SK-N-SH (cell line): ENCODE measurements at regions not wholly inside any gene's neighbourhood (a gene's known extent, or its start where the extent isn't known, plus 50 kb on each side); places are given as distances from the start of the nearest gene placed in this dataset.

Source experiments
- CTCF ChIA-PET: fragments of 300-600, 350-600 bp; formaldehyde crosslinking; extraction: SDS; loops from one replicate; lab custom pipeline; 2021; lab: Yijun Ruan, JAX
- POLR2A ChIA-PET: fragments of 350-600 bp; sonication (Branson Sonifier 250); formaldehyde crosslinking; extraction: SDS; loops from one replicate; lab custom pipeline; 2020; ENCODE audit warnings: antibody characterized with exemption, inconsistent platforms; lab: Yijun Ruan, JAX
- DNase-seq: peaks from one replicate; pipeline ENCODE4 v3.0.0; 2012
- H2AFZ ChIP-seq: fragments of 200-600 bp; sonication (generic); 2 replicates; pipeline ENCODE4 v1.8.1; 2016; ENCODE audit warnings: antibody characterized with exemption, mild to moderate bottlenecking, low read depth
- H3F3A ChIP-seq: fragments of 200-600 bp; sonication (generic); replicated peaks from 2 replicates; pipeline ENCODE3; 2016; ENCODE audit warnings: antibody characterized with exemption, mild to moderate bottlenecking; ENCODE audit not compliant: insufficient read depth
- H3K27ac ChIP-seq, 2 experiments: fragments of 200-500 bp in 1 of 2; fragments of 200-600 bp in 1 of 2; sonication (Bioruptor generic) in 1 of 2; sonication (generic), shearing (Covaris generic) in 1 of 2; 2 replicates each; pipeline versions ENCODE4 v1.5.1 to v1.6.1; 2014 to 2016; ENCODE audit warnings: low read depth in 2 of 2, inconsistent platforms in 1 of 2, low read length in 1 of 2, mild to moderate bottlenecking in 1 of 2, mixed read lengths in 1 of 2
- H3K27me3 ChIP-seq: fragments of 200-600 bp; sonication (generic), shearing (Covaris generic); 2 replicates; pipeline ENCODE4 v1.6.1; 2016; ENCODE audit warnings: mixed run types; ENCODE audit not compliant: insufficient read depth
- H3K36me3 ChIP-seq, 2 experiments: fragments of 200-500 bp in 1 of 2; fragments of 200-600 bp in 1 of 2; sonication (Bioruptor generic) in 1 of 2; sonication (generic) in 1 of 2; replicated peaks in 1 of 2; 2 replicates each; pipeline versions ENCODE3 to v1.5.1; 2014 to 2016; ENCODE audit warnings: low read length in 1 of 2, mild to moderate bottlenecking in 1 of 2; ENCODE audit not compliant: insufficient read depth in 2 of 2, control insufficient read depth in 1 of 2
- H3K4me1 ChIP-seq, 2 experiments: fragments of 200-500 bp in 1 of 2; fragments of 200-600 bp in 1 of 2; sonication (Bioruptor generic) in 1 of 2; sonication (generic), shearing (Covaris generic) in 1 of 2; 2 replicates each; pipeline versions ENCODE4 v1.5.1 to v1.6.1; 2014 to 2016; ENCODE audit warnings: low read depth in 1 of 2, low read length in 1 of 2, mixed run types in 1 of 2; ENCODE audit not compliant: insufficient read depth in 2 of 2, control insufficient read depth in 1 of 2
- H3K4me2 ChIP-seq: fragments of 200-600 bp; sonication (generic), shearing (Covaris generic); 2 replicates; pipeline ENCODE4 v1.6.1; 2017; ENCODE audit warnings: mixed run types
- H3K4me3 ChIP-seq, 2 experiments: fragments of 200-500 bp in 1 of 2; fragments of 200-600 bp in 1 of 2; sonication (Bioruptor generic) in 1 of 2; sonication (generic), shearing (Covaris generic) in 1 of 2; 2 replicates each; pipeline versions ENCODE4 v1.5.1 to v1.8.1; 2014 to 2016; ENCODE audit warnings: low read depth in 2 of 2, inconsistent platforms in 1 of 2, low read length in 1 of 2, mild to moderate bottlenecking in 1 of 2, mixed read lengths in 1 of 2, moderate library complexity in 1 of 2
- H3K79me2 ChIP-seq: fragments of 200-600 bp; sonication (generic); 2 replicates; pipeline ENCODE4 v1.8.1; 2017; ENCODE audit warnings: mild to moderate bottlenecking; ENCODE audit not compliant: insufficient read depth
- H3K9ac ChIP-seq: fragments of 200-600 bp; sonication (generic); 2 replicates; pipeline ENCODE4 v1.6.1; 2017; ENCODE audit warnings: mixed run types
- H3K9me2 ChIP-seq: fragments of 200-600 bp; sonication (generic); 2 replicates; pipeline ENCODE4 v1.6.1; 2017; ENCODE audit warnings: mixed run types
- H3K9me3 ChIP-seq: fragments of 200-600 bp; sonication (generic); 2 replicates; pipeline ENCODE4 v1.6.1; 2017; ENCODE audit warnings: mixed run types, mild to moderate bottlenecking, moderate library complexity
- H4K20me1 ChIP-seq: fragments of 200-600 bp; sonication (generic); 2 replicates; pipeline ENCODE4 v1.6.1; 2017; ENCODE audit warnings: mild to moderate bottlenecking, mixed run types; ENCODE audit not compliant: insufficient read depth
- CHD2 ChIP-seq: fragments of 150-350 bp; IDR thresholded peaks from 2 replicates; pipeline ENCODE4 v1.6.1; 2018; ENCODE audit warnings: low read length; ENCODE audit not compliant: partially characterized antibody
- CTCF ChIP-seq: fragments of 200-600 bp; sonication (generic); IDR thresholded peaks from 2 replicates; pipeline ENCODE4 v1.6.1; 2017; ENCODE audit warnings: antibody characterized with exemption, mild to moderate bottlenecking, moderate library complexity
- EZH2phosphoT487 ChIP-seq: fragments of 200-600 bp; sonication (generic); IDR thresholded peaks from 2 replicates; pipeline ENCODE4 v1.6.1; 2017; ENCODE audit warnings: low read depth, mixed run types, mild to moderate bottlenecking, antibody characterized with exemption, moderate library complexity, borderline replicate concordance
- FOSL2 ChIP-seq: IDR thresholded peaks from 2 replicates; pipeline ENCODE4 v1.4.0; 2012; ENCODE audit warnings: low read depth, mild to moderate bottlenecking, moderate library complexity, borderline replicate concordance
- GATA2 ChIP-seq: sonication (generic); formaldehyde crosslinking; IDR thresholded peaks from 2 replicates; pipeline ENCODE4 v1.5.0; 2020; ENCODE audit warnings: mild to moderate bottlenecking, missing genetic modification reagents
- NFIC ChIP-seq: IDR thresholded peaks from 2 replicates; pipeline ENCODE4 v1.4.0; 2012; ENCODE audit warnings: borderline replicate concordance
- POLR2AphosphoS5 ChIP-seq: IDR thresholded peaks from 2 replicates; pipeline ENCODE4 v1.6.1; 2012; ENCODE audit warnings: low read depth, low read length
- RCOR1 ChIP-seq: fragments of 150-350 bp; IDR thresholded peaks from 2 replicates; pipeline ENCODE4 v1.6.1; 2017; ENCODE audit warnings: antibody characterized with exemption, low read length
- REST ChIP-seq: IDR thresholded peaks from 2 replicates; pipeline ENCODE4 v1.6.1; 2012; ENCODE audit warnings: mild to moderate bottlenecking, low read depth, low read length, moderate library complexity
- RFX5 ChIP-seq: IDR thresholded peaks from 2 replicates; pipeline ENCODE4 v1.6.1; 2012; ENCODE audit warnings: mild to moderate bottlenecking, improper control_type of control experiment, low read length
- SIN3A ChIP-seq: IDR thresholded peaks from 2 replicates; pipeline ENCODE4 v1.6.1; 2012; ENCODE audit warnings: low read depth, mild to moderate bottlenecking, low read length, moderate library complexity, borderline replicate concordance
- TAF1 ChIP-seq: IDR thresholded peaks from 2 replicates; pipeline ENCODE4 v1.6.1; 2012; ENCODE audit warnings: low read depth, mild to moderate bottlenecking, low read length, moderate library complexity, borderline replicate concordance
- YY1 ChIP-seq: IDR thresholded peaks from 2 replicates; pipeline ENCODE4 v1.4.0; 2012; ENCODE audit warnings: low read depth, mild to moderate bottlenecking
- WGBS: methylation state at CpG from one replicate; pipeline ENCODE4 v1.1.6; 2017; ENCODE audit warnings: low lambda C conversion rate; 5-methylcytosine and 5-hydroxymethylcytosine counted together
- TF ChIP-seq, protein P1 (sequence below): fragments of 150-350 bp; IDR thresholded peaks from 2 replicates; pipeline ENCODE4 v1.6.1; 2016; ENCODE audit warnings: mild to moderate bottlenecking, low read depth, low read length
- TF ChIP-seq, protein P2 (sequence below): IDR thresholded peaks from 2 replicates; pipeline ENCODE4 v1.4.0; 2012; ENCODE audit warnings: low read depth

GRCh38 chr14:71387753-71388152, 480.5 kb downstream of the PCNX1 start:
- 93% methylated on average over 3 of the region's 3 CpGs for WGBS
- Histone ChIP-seq H3K9me2 (no peaks in the 10 kb centered on the region), H3K4me1 (peaks cover 2 to 27% of the 10 kb centered on the region in 2 experiments; a peak in 3 of 4 replicates), H3K27ac (no peak overlapping the region), H3K27me3 (no peaks in the 10 kb centered on the region), H3K9ac (no peak overlapping the region), H3K79me2 (peaks cover 75% of the 10 kb centered on the region), H3K4me2 (no peak overlapping the region), H3F3A (peaks cover 5% of the 10 kb centered on the region), H2AFZ (no peak overlapping the region), H3K4me3 (no peak overlapping the region), H3K9me3 (no peaks in the 10 kb centered on the region), H4K20me1 (no peaks in the 10 kb centered on the region), H3K36me3 (no peaks in the 10 kb centered on the region)
- CTCF ChIA-PET: interaction anchor here (1.5 kb wide), 1 partner anchor 16 kb away, joined by 4 read pairs; no protein-coding TSS in a partner anchor
- TF ChIP-seq CHD2 (no peak), FOSL2 (no peak), RCOR1 (no peak), TAF1 (no peak), EZH2phosphoT487 (no peak)
- no peak for DNase-seq
- POLR2A ChIA-PET: no interaction called here

DNA sequence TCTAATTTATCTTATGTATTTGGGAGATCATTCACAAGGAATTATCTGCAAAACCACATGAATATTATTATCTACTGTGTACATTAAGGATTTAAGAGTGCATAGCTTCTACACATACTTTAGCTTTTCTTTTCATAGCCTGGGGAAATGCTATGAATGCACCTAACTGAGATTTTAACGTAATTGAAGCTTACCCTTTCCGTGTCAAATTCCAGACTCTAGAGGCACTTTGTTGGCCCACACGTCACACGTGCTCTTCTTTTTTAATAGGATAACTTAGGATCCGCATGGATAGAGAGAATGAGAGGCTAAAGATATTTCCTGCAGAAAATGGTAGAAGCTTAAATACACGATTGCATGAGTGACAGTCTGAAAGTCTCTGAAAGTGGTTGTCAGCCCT, 481.1 kb downstream of the PCNX1 start:
- Histone ChIP-seq H2AFZ (no peak overlapping the region), H4K20me1 (no peaks in the 10 kb centered on the region), H3K9ac (no peak overlapping the region), H3K79me2 (peaks cover 71% of the 10 kb centered on the region), H3K4me2 (no peak overlapping the region), H3K4me1 (peaks cover 2 to 27% of the 10 kb centered on the region in 2 experiments; a peak in 3 of 4 replicates), H3K36me3 (no peaks in the 10 kb centered on the region), H3K4me3 (no peak overlapping the region), H3K27me3 (no peaks in the 10 kb centered on the region), H3K27ac (no peak overlapping the region), H3K9me2 (no peaks in the 10 kb centered on the region), H3K9me3 (no peaks in the 10 kb centered on the region), H3F3A (peaks cover 5% of the 10 kb centered on the region)
- ChIA-PET CTCF (interaction anchor here (1.5 kb wide), 1 partner anchor 15 kb away, joined by 4 read pairs; no protein-coding TSS in a partner anchor), POLR2A (no interaction called here)
- DNase-seq: no peak
- no peak for TF ChIP-seq RCOR1
- no peak for TF ChIP-seq CTCF
- TF ChIP-seq POLR2AphosphoS5: no peak
- no peak for TF ChIP-seq NFIC
- TF ChIP-seq RFX5: no peak
- no peak for TF ChIP-seq YY1
- TF ChIP-seq SIN3A: no peak
- TF ChIP-seq REST: no peak
- TF ChIP-seq, protein P1, sequence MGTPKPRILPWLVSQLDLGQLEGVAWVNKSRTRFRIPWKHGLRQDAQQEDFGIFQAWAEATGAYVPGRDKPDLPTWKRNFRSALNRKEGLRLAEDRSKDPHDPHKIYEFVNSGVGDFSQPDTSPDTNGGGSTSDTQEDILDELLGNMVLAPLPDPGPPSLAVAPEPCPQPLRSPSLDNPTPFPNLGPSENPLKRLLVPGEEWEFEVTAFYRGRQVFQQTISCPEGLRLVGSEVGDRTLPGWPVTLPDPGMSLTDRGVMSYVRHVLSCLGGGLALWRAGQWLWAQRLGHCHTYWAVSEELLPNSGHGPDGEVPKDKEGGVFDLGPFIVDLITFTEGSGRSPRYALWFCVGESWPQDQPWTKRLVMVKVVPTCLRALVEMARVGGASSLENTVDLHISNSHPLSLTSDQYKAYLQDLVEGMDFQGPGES: no peak
- TF ChIP-seq, protein P2, sequence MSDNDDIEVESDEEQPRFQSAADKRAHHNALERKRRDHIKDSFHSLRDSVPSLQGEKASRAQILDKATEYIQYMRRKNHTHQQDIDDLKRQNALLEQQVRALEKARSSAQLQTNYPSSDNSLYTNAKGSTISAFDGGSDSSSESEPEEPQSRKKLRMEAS: no peak
- no peak for TF ChIP-seq TAF1
- no peak for TF ChIP-seq GATA2 (CRISPR knock-in tag)
- 98% methylated on average over 6 of the region's 6 CpGs for WGBS
